Adipocyte (in vitro differentiated cells): ENCODE measurements at regions not wholly inside any gene's neighbourhood (a gene's known extent, or its start where the extent isn't known, plus 50 kb on each side); places are given as distances from the start of the nearest gene placed in this dataset.
A peak's percentile ranks its signal among the peaks of the same experiment; 100 is the strongest.
"Not testable (repeated sequence)": the region's sequence is repeated elsewhere in the genome, so short reads cannot be mapped to it uniquely, and the experiment has no call there.

Source experiments
- DNase-seq: peaks from one replicate; pipeline ENCODE4 v3.0.0-alpha.2; 2015; ENCODE audit warnings: low read depth
- H3K27me3 ChIP-seq: replicated peaks from 2 replicates; pipeline ENCODE4 v1.7.0; 2013; ENCODE audit warnings: mild to moderate bottlenecking, low read length, moderate library complexity; ENCODE audit not compliant: control insufficient read depth, insufficient read depth
- H3K36me3 ChIP-seq: 2 replicates; pipeline ENCODE4 v1.7.0; 2013; ENCODE audit warnings: low read length, mild to moderate bottlenecking, moderate library complexity; ENCODE audit not compliant: control insufficient read depth, insufficient read depth, severe bottlenecking
- H3K4me1 ChIP-seq: 2 replicates; pipeline ENCODE4 v1.7.0; 2013; ENCODE audit warnings: mild to moderate bottlenecking, low read length, moderate library complexity; ENCODE audit not compliant: control insufficient read depth, insufficient read depth
- H3K4me3 ChIP-seq: 2 replicates; pipeline ENCODE4 v1.7.0; 2013; ENCODE audit warnings: mild to moderate bottlenecking, low read length, moderate library complexity
- H3K9ac ChIP-seq: 2 replicates; pipeline ENCODE4 v1.7.0; 2013; ENCODE audit warnings: mild to moderate bottlenecking, low read length, moderate library complexity
- H3K9me3 ChIP-seq: 2 replicates; pipeline ENCODE4 v1.7.0; 2013; ENCODE audit warnings: mild to moderate bottlenecking, low read length, moderate library complexity; ENCODE audit not compliant: control insufficient read depth

DNA sequence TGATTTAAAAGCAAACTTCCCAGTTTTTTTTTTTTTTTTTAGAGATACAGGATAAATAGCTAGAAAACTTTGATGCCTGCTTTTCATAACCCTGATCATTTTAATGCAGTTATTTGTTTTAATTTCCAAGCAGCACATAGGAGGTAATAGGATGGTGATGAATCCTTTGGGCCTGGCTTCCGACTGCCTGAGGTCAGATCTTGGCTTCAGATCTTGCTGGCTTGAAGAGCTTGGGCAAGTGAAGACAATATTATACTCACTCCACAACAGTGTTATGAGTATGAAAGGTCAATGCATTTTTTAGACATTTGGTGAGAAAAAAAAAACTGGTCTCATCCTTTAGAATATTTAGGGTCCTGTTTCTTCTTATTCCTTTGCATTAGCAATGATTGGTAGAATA is 124.8 kb upstream of the PRKCQ start:
- no peak overlapping the region for H3K4me3 ChIP-seq
- no peaks in the 10 kb centered on the region for H3K9me3 ChIP-seq
- H3K4me1 ChIP-seq: peaks cover 17% of the 10 kb centered on the region
- no peaks in the 10 kb centered on the region for H3K27me3 ChIP-seq
- no peak for DNase-seq
- no peaks in the 10 kb centered on the region for H3K36me3 ChIP-seq
- H3K9ac ChIP-seq: no peak overlapping the region

DNA sequence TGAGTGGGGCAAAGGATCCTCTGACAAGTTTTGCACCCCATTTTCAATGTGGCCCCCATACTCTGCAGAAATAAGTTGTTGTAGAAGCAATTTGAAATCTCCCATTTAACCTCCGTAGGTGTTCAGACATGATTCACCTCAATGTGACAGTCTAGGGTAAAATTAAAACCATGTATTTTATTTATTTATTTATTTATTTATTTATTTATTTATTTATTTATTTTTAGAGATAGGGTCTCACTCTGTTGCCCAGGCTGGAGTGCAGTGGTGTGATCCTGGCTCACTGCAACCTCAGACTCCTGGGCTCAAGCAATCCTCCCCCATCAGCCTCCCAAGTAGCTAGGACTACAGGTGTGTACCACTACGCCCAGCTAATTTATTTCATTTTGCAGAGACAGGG is 122.8 kb upstream of the PRKCQ start:
- DNase-seq, H3K27me3 ChIP-seq, H3K9ac ChIP-seq, H3K36me3 ChIP-seq, H3K4me3 ChIP-seq, H3K9me3 ChIP-seq: not testable (repeated sequence)
- peaks cover 23% of the 10 kb centered on the region for H3K4me1 ChIP-seq

- no peak for DNase-seq
- Histone ChIP-seq H3K4me1 (peaks cover 20% of the 10 kb centered on the region), H3K36me3 (no peaks in the 10 kb centered on the region), H3K27me3 (no peaks in the 10 kb centered on the region), H3K9me3 (no peaks in the 10 kb centered on the region), H3K9ac (no peak overlapping the region), H3K4me3 (no peak overlapping the region)
Observed at GRCh38 chr10:6702030-6702429, 122.0 kb upstream of the PRKCQ start.

GRCh38 chr10:6701289-6701688 is 121.2 kb upstream of the PRKCQ start:
- Histone ChIP-seq H3K27me3 (no peaks in the 10 kb centered on the region), H3K9me3 (no peaks in the 10 kb centered on the region), H3K4me1 (peaks cover 21% of the 10 kb centered on the region), H3K4me3 (no peak overlapping the region), H3K36me3 (no peaks in the 10 kb centered on the region), H3K9ac (no peak overlapping the region)
- DNase-seq: no peak

DNA sequence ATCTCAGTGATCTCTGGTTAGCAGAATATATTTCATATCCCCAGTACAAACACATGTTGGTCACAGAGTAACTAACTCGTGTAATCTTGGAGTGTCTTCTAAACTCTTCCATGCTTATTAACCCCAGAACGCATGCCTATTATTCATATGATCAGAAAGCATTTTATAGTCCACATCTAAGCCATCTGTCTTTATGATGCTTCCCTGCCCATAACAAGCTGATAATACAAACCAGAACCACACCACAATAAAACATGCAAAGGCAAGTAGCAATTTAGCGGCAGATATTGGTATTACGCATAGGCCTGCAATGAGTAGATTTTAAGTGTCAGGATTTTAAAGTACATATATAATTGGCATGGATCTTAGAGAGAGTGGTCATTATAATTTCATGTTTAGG is 120.0 kb upstream of the PRKCQ start:
- no peaks in the 10 kb centered on the region for H3K9me3 ChIP-seq
- H3K9ac ChIP-seq: no peak overlapping the region
- DNase-seq: no peak
- H3K36me3 ChIP-seq: no peaks in the 10 kb centered on the region
- no peaks in the 10 kb centered on the region for H3K27me3 ChIP-seq
- peaks cover 18% of the 10 kb centered on the region for H3K4me1 ChIP-seq
- no peak overlapping the region for H3K4me3 ChIP-seq

- DNase-seq: peak; percentile 8
- no peaks in the 10 kb centered on the region for H3K36me3 ChIP-seq
- no peak overlapping the region for H3K9ac ChIP-seq
Observed at GRCh38 chr10:6699336-6699735, 119.3 kb upstream of the PRKCQ start.

DNA sequence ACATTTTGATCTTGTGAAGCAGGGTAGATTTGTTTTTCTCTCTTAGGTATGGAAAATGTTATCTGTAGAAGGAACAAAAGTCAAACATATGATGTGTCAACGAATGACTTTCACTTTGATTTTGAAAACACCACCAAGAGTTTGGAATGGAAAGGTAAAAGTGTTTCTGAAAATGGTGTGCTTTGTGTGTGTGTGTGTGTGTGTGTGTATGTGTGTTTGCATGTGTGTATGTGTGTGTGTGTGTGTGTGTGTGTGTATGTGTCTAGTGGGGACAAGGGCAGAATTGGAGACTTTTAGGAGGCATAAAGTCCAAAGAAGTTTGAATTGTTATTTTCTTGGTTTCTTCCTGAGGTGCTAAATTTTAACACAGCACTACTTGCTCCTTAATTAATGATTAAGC is 115.4 kb upstream of the PRKCQ start:
- Histone ChIP-seq H3K27me3 (no peaks in the 10 kb centered on the region), H3K4me3 (no peak overlapping the region), H3K9me3 (no peaks in the 10 kb centered on the region), H3K36me3 (no peaks in the 10 kb centered on the region), H3K4me1 (peaks cover 15% of the 10 kb centered on the region), H3K9ac (no peak overlapping the region)
- no peak for DNase-seq

More at GRCh38 chr10:6699336-6699735, 119.3 kb upstream of the PRKCQ start:
- peaks cover 15% of the 10 kb centered on the region for H3K4me1 ChIP-seq
- H3K9me3 ChIP-seq: no peaks in the 10 kb centered on the region
- no peak overlapping the region for H3K4me3 ChIP-seq
- H3K27me3 ChIP-seq: no peaks in the 10 kb centered on the region

DNA sequence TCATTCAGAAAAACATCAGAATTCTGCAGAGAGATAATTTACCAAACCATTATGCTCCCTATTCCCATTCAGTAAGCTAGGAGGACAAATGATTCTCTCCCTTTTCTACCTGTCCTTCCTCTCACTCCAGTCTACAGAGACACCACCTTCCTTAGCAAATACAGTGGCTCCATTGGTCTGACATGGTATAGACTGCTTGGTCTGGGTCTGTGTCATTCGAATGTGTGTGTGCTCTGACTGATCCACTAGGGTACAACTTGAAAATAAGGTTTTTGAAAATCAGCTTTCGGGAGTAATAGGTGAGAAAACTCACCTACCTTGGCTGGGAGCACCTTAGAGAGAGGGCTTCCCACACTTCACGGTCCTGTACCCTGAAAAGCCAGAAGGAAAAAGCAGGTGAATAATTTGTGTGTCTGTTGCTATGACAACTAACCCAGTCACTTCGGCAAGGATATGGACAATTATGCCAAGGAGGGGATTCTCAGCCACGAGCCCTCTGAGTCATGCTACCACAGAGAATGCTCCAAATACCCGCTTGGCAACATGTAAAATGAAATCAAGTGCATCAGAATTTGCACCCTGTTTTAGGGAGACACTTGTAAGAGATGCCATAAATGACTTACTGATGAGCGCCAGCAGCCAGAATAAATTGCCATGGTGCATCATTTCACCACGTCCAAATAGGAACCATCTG is 114.5 kb upstream of the PRKCQ start:
- DNase-seq: no peak
- Histone ChIP-seq H3K4me3 (no peak overlapping the region), H3K9ac (no peak overlapping the region), H3K4me1 (peaks cover 15% of the 10 kb centered on the region), H3K27me3 (no peaks in the 10 kb centered on the region), H3K9me3 (no peaks in the 10 kb centered on the region), H3K36me3 (no peaks in the 10 kb centered on the region)

- H3K27me3 ChIP-seq: peaks cover 5% of the 10 kb centered on the region
- peaks cover 3% of the 10 kb centered on the region for H3K4me1 ChIP-seq
- DNase-seq: no peak
- H3K36me3 ChIP-seq: no peaks in the 10 kb centered on the region
- H3K9ac ChIP-seq: no peak overlapping the region
- H3K9me3 ChIP-seq: no peaks in the 10 kb centered on the region
- no peak overlapping the region for H3K4me3 ChIP-seq
Observed at GRCh38 chr10:6692856-6693255, 112.8 kb upstream of the PRKCQ start.

DNA sequence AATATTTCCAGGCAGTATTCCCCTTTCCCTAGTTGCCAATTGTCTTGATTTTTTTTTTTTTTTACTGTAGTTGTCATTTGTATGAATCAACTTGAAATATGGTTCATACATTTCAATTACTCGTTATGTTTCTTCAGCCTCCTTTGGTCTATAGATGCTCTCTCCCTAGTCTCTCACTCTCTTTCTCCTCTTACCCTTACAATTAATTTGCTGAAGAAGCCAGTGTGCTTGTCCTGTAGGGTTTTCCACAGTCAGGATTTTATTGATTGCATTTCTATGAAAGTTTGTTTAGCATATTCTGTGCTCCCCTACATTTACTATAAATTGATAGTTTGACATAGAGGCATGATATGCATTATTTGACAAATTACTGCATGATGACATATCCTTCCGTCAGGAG is 112.0 kb upstream of the PRKCQ start:
- Histone ChIP-seq H3K9ac (no peak overlapping the region), H3K4me1 (peaks cover 1% of the 10 kb centered on the region), H3K9me3 (no peaks in the 10 kb centered on the region), H3K4me3 (no peak overlapping the region), H3K27me3 (peaks cover 9% of the 10 kb centered on the region), H3K36me3 (no peaks in the 10 kb centered on the region)
- no peak for DNase-seq

- H3K9me3 ChIP-seq: no peaks in the 10 kb centered on the region
- peaks cover 11% of the 10 kb centered on the region for H3K27me3 ChIP-seq
- H3K36me3 ChIP-seq: no peaks in the 10 kb centered on the region
- no peak overlapping the region for H3K4me3 ChIP-seq
- no peak for DNase-seq
- no peak overlapping the region for H3K9ac ChIP-seq
- H3K4me1 ChIP-seq: no peaks in the 10 kb centered on the region
Observed at GRCh38 chr10:6689036-6689435, 109.0 kb upstream of the PRKCQ start.

DNA sequence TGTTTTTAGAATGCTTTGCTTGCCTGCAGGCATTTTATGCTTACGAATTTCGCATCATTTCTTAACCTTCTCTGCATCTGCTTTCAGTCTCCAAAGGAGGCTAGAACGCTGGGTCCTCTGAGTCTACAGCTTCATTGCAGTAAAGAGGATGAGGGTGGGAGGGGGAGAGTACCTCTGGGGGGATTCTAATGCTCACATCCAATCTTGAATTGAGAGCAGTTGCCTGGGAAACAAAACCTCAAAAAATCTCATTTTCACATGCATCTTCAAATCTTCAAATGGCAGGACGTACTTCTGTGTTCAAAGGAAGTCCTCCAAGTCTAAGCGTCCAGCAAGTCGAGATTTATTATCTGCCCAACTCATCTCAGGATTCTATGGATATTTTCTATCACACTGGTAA is 100.7 kb upstream of the PRKCQ start:
- Histone ChIP-seq H3K4me1 (no peaks in the 10 kb centered on the region), H3K9ac (no peak overlapping the region), H3K27me3 (no peaks in the 10 kb centered on the region), H3K4me3 (no peak overlapping the region), H3K9me3 (no peaks in the 10 kb centered on the region), H3K36me3 (no peaks in the 10 kb centered on the region)
- no peak for DNase-seq
